DMS79 (cell line): ENCODE measurements at regions not wholly inside any gene's neighbourhood (a gene's known extent, or its start where the extent isn't known, plus 50 kb on each side); places are given as distances from the start of the nearest gene placed in this dataset.

ENCODE experiments used
- DNase-seq: peaks from one replicate; lab custom pipeline; 2025; lab: John Stamatoyannopoulos, UW

- DNase-seq = no peak
Measured at GRCh38 chr4:26020083-26020668, 106.2 kb downstream of the SMIM20 start.

- no peak for DNase-seq
Measured at GRCh38 chr4:26020881-26021280, 106.9 kb downstream of the SMIM20 start.

GRCh38 chr4:26021417-26022345 is 107.7 kb downstream of the SMIM20 start:
- no peak for DNase-seq

- peak; percentile 79 for DNase-seq
Measured at GRCh38 chr4:26022346-26023202, 108.6 kb downstream of the SMIM20 start.

GRCh38 chr4:26023203-26023972 is 109.4 kb downstream of the SMIM20 start:
- no peak for DNase-seq

- no peak for DNase-seq
Measured at GRCh38 chr4:26024079-26024478, 110.1 kb downstream of the SMIM20 start.

GRCh38 chr4:26028133-26028792 is 114.2 kb downstream of the SMIM20 start:
- DNase-seq = no peak

- no peak for DNase-seq
Measured at GRCh38 chr4:26028793-26029567, 115.0 kb downstream of the SMIM20 start.

GRCh38 chr4:26029568-26030131 is 115.6 kb downstream of the SMIM20 start:
- DNase-seq = no peak

- no peak for DNase-seq
Measured at GRCh38 chr4:26030260-26030667, 116.2 kb downstream of the SMIM20 start.

- DNase-seq = no peak
Measured at GRCh38 chr4:26030780-26031179, 116.8 kb downstream of the SMIM20 start.

GRCh38 chr4:26031704-26032103 is 117.7 kb downstream of the SMIM20 start:
- no peak for DNase-seq

- no peak for DNase-seq
Measured at GRCh38 chr4:26032142-26032541, 118.1 kb downstream of the SMIM20 start.

- no peak for DNase-seq
Measured at GRCh38 chr4:26032630-26033317, 118.8 kb downstream of the SMIM20 start.

- no peak for DNase-seq
Measured at GRCh38 chr4:26033389-26033788, 119.4 kb downstream of the SMIM20 start.

- no peak for DNase-seq
Measured at GRCh38 chr4:26034849-26035248, 120.8 kb downstream of the SMIM20 start.

- no peak for DNase-seq
Measured at GRCh38 chr4:26035921-26036320, 121.9 kb downstream of the SMIM20 start.

- DNase-seq = no peak
Measured at GRCh38 chr4:26039639-26040359, 125.8 kb downstream of the SMIM20 start.

GRCh38 chr4:26044524-26044923 is 130.5 kb downstream of the SMIM20 start:
- no peak for DNase-seq
